ENCODE measurements at regions not wholly inside any gene's neighbourhood (a gene's known extent, or its start where the extent isn't known, plus 50 kb on each side); places are given as distances from the start of the nearest gene placed in this dataset.

DNA sequence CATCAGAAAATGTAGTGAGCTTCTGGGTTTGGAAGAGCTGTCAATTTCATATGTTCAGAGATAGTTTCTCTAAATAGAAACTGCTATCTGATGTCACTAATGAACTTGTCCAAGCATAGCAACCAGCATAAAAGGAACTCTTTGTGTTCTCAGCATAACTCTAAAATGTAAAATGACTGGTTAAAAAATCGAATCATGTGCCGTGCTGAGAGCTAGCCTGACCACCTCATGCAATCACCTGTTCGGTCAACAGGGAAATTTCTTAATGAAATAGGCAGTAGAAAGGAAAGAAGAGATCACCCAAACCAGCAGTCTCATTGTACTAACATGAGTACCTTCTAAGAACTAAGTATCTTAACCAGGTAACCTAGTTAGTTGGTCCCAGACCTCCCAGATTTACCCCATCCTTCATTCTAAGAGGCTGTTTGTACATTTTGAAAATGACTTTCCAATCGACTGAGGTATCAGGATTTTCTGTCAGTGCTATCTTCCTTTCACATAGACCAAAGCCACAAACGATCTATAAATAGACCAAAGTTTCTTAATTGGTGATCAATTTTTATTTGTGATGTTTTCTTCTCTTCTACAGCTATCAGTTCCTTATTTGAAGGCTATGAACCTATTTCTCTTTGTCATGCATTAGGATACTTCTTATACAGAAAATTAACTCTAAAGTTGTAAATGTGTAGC lies 147.3 kb downstream of the TLR5 start:
- TF ChIP-seq, protein P1, sequence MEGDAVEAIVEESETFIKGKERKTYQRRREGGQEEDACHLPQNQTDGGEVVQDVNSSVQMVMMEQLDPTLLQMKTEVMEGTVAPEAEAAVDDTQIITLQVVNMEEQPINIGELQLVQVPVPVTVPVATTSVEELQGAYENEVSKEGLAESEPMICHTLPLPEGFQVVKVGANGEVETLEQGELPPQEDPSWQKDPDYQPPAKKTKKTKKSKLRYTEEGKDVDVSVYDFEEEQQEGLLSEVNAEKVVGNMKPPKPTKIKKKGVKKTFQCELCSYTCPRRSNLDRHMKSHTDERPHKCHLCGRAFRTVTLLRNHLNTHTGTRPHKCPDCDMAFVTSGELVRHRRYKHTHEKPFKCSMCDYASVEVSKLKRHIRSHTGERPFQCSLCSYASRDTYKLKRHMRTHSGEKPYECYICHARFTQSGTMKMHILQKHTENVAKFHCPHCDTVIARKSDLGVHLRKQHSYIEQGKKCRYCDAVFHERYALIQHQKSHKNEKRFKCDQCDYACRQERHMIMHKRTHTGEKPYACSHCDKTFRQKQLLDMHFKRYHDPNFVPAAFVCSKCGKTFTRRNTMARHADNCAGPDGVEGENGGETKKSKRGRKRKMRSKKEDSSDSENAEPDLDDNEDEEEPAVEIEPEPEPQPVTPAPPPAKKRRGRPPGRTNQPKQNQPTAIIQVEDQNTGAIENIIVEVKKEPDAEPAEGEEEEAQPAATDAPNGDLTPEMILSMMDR (IDR thresholded peaks at IDR 0.05) = no peak
- TF ChIP-seq EZH2 (IDR thresholded peaks at IDR 0.05) (no peak), EZH2phosphoT487 (IDR thresholded peaks at IDR 0.05) (no peak)

Data from neural progenitor cell (in vitro differentiated cells).